Parathyroid adenoma (tissue), 2 donors: ENCODE measurements at regions not wholly inside any gene's neighbourhood (a gene's known extent, or its start where the extent isn't known, plus 50 kb on each side); places are given as distances from the start of the nearest gene placed in this dataset.

Experiments
- H2AFZ ChIP-seq: fragments of 300-600 bp; sonication (generic); one replicate; pipeline ENCODE4 v1.7.0; 2017; ENCODE audit warnings: antibody characterized with exemption, mild to moderate bottlenecking
- H3K27ac ChIP-seq: fragments of 300-600 bp; sonication (generic); one replicate; pipeline ENCODE4 v1.7.0; 2017
- H3K27me3 ChIP-seq: fragments of 300-600 bp; sonication (generic); one replicate; pipeline ENCODE4 v1.7.0; 2017; ENCODE audit warnings: low read length; ENCODE audit not compliant: control insufficient read depth, insufficient read depth
- H3K36me3 ChIP-seq: fragments of 300-600 bp; sonication (generic); one replicate; pipeline ENCODE4 v1.7.0; 2017; ENCODE audit warnings: low read length; ENCODE audit not compliant: control insufficient read depth, insufficient read depth
- H3K4me1 ChIP-seq: fragments of 300-600 bp; sonication (generic); one replicate; pipeline ENCODE4 v1.7.0; 2017; ENCODE audit warnings: control low read depth
- H3K4me2 ChIP-seq: fragments of 300-600 bp; sonication (generic); one replicate; pipeline ENCODE4 v1.7.0; 2017; ENCODE audit warnings: low read length
- H3K4me3 ChIP-seq: fragments of 300-600 bp; sonication (generic); one replicate; pipeline ENCODE4 v1.7.0; 2017; ENCODE audit warnings: low read depth, low read length
- H3K79me2 ChIP-seq: fragments of 300-600 bp; sonication (generic); one replicate; pipeline ENCODE4 v1.7.0; 2017; ENCODE audit warnings: control low read depth
- H3K9ac ChIP-seq: fragments of 300-600 bp; sonication (generic); one replicate; pipeline ENCODE4 v1.7.0; 2017; ENCODE audit warnings: mild to moderate bottlenecking
- H3K9me3 ChIP-seq: fragments of 300-600 bp; sonication (generic); one replicate; pipeline ENCODE4 v1.7.0; 2017; ENCODE audit warnings: low read length; ENCODE audit not compliant: control insufficient read depth
- TF ChIP-seq, protein P1 (sequence below): fragments of 300-600 bp; sonication (generic); IDR thresholded peaks from one replicate; pipeline ENCODE4 v1.7.0; 2017; ENCODE audit warnings: antibody characterized with exemption, mild to moderate bottlenecking
- donor health status: primary hyperparathyroidism.

GRCh38 chr4:100635899-100636298, 118.1 kb upstream of the EMCN start:
- no peak overlapping the region for H3K4me2 ChIP-seq
- H3K36me3 ChIP-seq, result no peaks in the 10 kb centered on the region
- H3K4me1 ChIP-seq, result no peaks in the 10 kb centered on the region
- H3K27me3 ChIP-seq, result no peaks in the 10 kb centered on the region
- no peak overlapping the region for H2AFZ ChIP-seq
- TF ChIP-seq, protein P1, sequence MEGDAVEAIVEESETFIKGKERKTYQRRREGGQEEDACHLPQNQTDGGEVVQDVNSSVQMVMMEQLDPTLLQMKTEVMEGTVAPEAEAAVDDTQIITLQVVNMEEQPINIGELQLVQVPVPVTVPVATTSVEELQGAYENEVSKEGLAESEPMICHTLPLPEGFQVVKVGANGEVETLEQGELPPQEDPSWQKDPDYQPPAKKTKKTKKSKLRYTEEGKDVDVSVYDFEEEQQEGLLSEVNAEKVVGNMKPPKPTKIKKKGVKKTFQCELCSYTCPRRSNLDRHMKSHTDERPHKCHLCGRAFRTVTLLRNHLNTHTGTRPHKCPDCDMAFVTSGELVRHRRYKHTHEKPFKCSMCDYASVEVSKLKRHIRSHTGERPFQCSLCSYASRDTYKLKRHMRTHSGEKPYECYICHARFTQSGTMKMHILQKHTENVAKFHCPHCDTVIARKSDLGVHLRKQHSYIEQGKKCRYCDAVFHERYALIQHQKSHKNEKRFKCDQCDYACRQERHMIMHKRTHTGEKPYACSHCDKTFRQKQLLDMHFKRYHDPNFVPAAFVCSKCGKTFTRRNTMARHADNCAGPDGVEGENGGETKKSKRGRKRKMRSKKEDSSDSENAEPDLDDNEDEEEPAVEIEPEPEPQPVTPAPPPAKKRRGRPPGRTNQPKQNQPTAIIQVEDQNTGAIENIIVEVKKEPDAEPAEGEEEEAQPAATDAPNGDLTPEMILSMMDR, result no peak
- no peak overlapping the region for H3K27ac ChIP-seq
- H3K9ac ChIP-seq, result no peak overlapping the region
- H3K4me3 ChIP-seq, result no peak overlapping the region
- H3K9me3 ChIP-seq, result no peaks in the 10 kb centered on the region
- no peaks in the 10 kb centered on the region for H3K79me2 ChIP-seq

DNA sequence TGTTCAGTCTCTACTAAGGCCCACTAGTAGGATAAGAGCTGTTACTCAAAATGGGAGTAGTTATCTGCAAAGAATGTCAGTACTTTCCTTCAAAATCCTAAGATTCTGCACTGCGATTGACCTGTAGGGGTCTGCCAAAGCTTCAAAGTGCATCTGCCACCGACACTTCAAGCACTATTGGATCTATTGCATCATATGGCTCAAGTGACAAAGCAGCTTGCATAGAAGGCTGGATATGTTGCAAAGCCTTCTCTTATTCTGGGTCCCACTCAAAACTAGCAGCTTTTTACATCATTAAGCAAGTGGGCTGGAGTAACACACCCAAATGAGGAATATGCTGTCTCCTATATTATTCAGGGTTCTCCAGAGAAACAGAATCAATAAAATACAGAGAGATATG, 115.4 kb upstream of the EMCN start:
- Histone ChIP-seq H3K36me3 (no peaks in the 10 kb centered on the region), H3K4me3 (no peak overlapping the region), H3K4me1 (no peaks in the 10 kb centered on the region), H3K9me3 (no peaks in the 10 kb centered on the region), H2AFZ (no peak overlapping the region), H3K4me2 (no peak overlapping the region), H3K27ac (no peak overlapping the region), H3K27me3 (no peaks in the 10 kb centered on the region), H3K79me2 (no peaks in the 10 kb centered on the region), H3K9ac (no peak overlapping the region)
- TF ChIP-seq, protein P1, result no peak

DNA sequence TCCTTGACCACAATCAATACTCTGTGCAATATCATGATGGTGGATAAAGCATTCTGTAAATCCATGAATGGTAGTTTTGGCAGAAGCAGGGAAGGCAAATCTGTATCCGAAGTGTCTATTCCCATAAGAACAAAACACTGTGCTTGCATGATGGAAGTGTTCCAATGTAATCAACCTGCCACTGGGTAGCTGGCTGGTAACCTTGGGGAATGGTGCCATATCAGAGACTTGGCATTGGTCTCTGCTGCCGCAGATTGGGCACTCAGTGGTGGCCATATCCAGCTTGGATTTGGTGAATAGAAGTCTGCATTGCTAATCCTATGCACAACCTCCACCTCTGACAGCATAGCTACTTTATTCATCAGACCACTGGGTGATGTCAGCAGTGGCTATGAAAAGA, 114.3 kb upstream of the EMCN start:
- no peak overlapping the region for H3K27ac ChIP-seq
- H3K9me3 ChIP-seq, result no peaks in the 10 kb centered on the region
- no peaks in the 10 kb centered on the region for H3K27me3 ChIP-seq
- no peak overlapping the region for H3K9ac ChIP-seq
- H3K36me3 ChIP-seq, result no peaks in the 10 kb centered on the region
- no peak overlapping the region for H3K4me2 ChIP-seq
- no peak overlapping the region for H3K4me3 ChIP-seq
- TF ChIP-seq, protein P1, result no peak
- H3K4me1 ChIP-seq, result no peaks in the 10 kb centered on the region
- H3K79me2 ChIP-seq, result no peaks in the 10 kb centered on the region
- no peak overlapping the region for H2AFZ ChIP-seq

- Histone ChIP-seq H3K27ac (no peak overlapping the region), H3K27me3 (no peaks in the 10 kb centered on the region), H3K79me2 (no peaks in the 10 kb centered on the region), H3K36me3 (no peaks in the 10 kb centered on the region), H3K4me3 (no peak overlapping the region), H3K9ac (no peak overlapping the region), H2AFZ (no peak overlapping the region), H3K9me3 (no peaks in the 10 kb centered on the region), H3K4me2 (no peak overlapping the region), H3K4me1 (no peaks in the 10 kb centered on the region)
- TF ChIP-seq, protein P1, result no peak
These were observed 113.6 kb upstream of the EMCN start for GRCh38 chr4:100631281-100631968.

DNA sequence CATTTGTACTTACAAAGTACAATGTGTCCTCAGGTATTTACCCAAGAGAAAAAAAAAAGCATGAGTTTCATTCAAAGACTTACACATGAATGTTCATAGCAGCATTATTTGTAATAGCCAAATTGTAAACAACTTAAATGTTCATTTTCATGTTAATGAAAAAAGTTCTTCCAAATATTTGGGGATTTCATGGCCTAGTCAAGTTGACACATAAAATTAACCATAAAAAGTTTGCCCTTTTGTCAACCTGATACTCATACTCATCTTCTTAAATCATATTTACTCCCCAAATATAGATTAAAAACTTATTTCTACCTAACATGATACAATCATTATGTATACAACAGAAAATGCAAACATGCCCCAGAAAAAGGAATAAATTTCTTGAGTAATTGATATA, 112.5 kb upstream of the EMCN start:
- no peaks in the 10 kb centered on the region for H3K9me3 ChIP-seq
- no peak overlapping the region for H2AFZ ChIP-seq
- H3K27me3 ChIP-seq, result no peaks in the 10 kb centered on the region
- no peak overlapping the region for H3K27ac ChIP-seq
- H3K4me2 ChIP-seq, result no peak overlapping the region
- no peak overlapping the region for H3K4me3 ChIP-seq
- H3K36me3 ChIP-seq, result no peaks in the 10 kb centered on the region
- H3K79me2 ChIP-seq, result no peaks in the 10 kb centered on the region
- H3K4me1 ChIP-seq, result no peaks in the 10 kb centered on the region
- H3K9ac ChIP-seq, result no peak overlapping the region
- TF ChIP-seq, protein P1, result no peak
